GM12801 (cell line): ENCODE measurements at regions not wholly inside any gene's neighbourhood (a gene's known extent, or its start where the extent isn't known, plus 50 kb on each side); places are given as distances from the start of the nearest gene placed in this dataset.

ENCODE experiments used
- TF ChIP-seq, protein P1 (sequence below): IDR thresholded peaks from one replicate; pipeline ENCODE4 v1.5.1; 2011; ENCODE audit warnings: control low read depth; ENCODE audit not compliant: insufficient read length; ENCODE audit errors: extremely low read depth

DNA sequence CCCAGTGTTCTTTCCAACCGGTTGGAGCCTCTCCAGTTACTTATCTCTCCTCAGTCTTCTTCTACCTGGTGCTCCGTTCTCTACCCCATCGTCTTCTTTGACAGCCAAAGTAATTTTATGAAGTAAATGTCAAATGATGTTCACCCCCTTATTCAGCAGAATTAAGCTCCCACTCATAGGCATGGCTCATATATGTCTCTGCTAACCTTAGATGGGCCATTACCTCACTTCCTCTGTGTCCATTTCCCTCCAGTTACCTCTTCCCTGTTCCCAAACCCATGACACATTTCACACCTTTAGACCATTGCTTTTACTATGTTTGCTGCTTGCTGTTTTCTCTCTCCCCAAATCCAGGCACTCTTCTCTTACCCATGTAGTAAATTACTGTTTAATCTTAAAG lies 607.0 kb downstream of the RNF144A start:
- TF ChIP-seq, protein P1, sequence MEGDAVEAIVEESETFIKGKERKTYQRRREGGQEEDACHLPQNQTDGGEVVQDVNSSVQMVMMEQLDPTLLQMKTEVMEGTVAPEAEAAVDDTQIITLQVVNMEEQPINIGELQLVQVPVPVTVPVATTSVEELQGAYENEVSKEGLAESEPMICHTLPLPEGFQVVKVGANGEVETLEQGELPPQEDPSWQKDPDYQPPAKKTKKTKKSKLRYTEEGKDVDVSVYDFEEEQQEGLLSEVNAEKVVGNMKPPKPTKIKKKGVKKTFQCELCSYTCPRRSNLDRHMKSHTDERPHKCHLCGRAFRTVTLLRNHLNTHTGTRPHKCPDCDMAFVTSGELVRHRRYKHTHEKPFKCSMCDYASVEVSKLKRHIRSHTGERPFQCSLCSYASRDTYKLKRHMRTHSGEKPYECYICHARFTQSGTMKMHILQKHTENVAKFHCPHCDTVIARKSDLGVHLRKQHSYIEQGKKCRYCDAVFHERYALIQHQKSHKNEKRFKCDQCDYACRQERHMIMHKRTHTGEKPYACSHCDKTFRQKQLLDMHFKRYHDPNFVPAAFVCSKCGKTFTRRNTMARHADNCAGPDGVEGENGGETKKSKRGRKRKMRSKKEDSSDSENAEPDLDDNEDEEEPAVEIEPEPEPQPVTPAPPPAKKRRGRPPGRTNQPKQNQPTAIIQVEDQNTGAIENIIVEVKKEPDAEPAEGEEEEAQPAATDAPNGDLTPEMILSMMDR, result no peak

DNA sequence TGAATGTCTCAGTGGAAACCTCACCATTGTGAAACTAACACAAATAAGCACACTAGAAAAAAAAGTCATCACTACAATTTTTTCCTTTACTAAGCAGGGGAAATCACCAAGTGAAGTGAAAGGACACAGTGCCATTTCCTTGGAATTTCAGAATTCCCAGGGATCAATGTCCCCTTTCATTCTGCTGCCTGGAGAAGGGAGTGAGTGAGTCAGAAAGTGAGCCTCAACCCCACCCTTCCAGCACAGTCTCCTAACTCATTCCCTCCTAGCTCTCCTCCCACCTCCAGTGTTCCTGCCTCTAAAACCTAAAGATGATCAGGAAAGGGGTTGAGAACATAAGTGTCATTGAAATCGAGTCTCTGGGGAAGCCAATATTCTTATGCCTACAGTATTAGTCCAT lies 608.5 kb downstream of the RNF144A start:
- TF ChIP-seq, protein P1, result no peak

DNA sequence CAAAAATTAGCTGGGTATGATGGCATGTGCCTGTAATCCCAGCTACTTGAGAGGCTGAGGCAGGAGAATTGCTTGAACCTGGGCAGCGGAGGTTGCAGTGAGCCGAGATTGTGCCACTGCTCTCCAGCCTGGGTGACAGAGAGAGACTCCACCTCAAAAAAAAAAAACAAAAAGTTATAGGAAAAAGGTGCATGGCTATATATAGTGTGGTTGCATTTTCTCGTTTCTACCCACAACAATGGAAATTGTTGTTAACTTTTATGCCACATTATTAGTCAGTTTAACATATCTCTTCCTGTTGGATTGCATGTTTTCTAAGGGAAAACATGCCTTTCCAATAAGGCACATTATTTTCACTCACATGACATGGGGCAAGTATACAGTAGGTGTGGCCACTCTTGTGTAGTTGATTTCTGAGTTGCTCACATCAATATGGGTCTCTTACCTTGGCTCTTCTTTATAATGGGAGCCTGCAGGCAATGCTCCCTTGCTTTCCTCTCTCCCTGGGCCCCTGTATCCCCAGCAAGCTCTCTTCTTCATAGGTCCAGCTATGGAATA lies 610.0 kb downstream of the RNF144A start:
- TF ChIP-seq, protein P1, result no peak

GRCh38 chr2:7530001-7530400 lies 612.8 kb downstream of the RNF144A start:
- TF ChIP-seq, protein P1, result no peak

DNA sequence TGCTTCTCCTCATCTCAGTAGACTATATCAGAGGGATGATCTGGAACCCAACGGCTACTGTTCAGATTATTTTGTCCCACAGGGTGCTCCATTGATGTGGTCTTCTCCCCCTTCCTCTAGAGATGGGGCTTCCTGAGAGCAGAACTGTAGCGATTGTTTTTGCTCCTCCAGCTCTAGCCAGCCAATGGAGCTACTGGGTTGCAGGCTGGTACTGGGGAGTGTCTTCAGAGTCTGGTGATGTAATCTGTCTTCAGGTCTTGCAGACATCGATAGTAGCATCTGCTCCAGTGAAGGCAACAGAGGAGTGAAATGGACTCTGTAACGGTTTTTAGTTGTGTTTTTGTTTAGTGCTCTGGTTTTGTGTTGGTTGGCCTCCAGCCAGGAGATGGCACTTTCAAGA lies 621.9 kb downstream of the RNF144A start:
- TF ChIP-seq, protein P1, result no peak

DNA sequence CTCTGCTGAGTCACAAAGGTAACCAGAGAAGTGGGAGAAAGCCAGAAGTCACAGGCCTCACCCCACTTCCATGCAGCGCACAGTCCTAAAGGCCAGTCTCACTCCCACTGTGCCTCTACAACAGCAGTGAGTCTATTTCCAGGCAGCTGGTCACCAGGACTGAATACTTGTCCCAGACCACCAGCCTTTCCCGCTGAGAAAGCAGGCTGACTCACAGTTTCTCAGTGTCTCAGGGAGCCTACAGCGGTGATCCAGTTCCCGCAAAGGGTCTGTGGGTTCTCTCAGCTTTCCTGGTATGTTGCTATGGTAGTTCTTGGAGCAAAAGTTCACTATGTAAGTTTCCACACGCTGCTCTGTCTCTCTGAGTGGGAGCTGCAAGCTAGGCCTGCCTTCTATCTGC lies 622.5 kb downstream of the RNF144A start:
- TF ChIP-seq, protein P1, result no peak

DNA sequence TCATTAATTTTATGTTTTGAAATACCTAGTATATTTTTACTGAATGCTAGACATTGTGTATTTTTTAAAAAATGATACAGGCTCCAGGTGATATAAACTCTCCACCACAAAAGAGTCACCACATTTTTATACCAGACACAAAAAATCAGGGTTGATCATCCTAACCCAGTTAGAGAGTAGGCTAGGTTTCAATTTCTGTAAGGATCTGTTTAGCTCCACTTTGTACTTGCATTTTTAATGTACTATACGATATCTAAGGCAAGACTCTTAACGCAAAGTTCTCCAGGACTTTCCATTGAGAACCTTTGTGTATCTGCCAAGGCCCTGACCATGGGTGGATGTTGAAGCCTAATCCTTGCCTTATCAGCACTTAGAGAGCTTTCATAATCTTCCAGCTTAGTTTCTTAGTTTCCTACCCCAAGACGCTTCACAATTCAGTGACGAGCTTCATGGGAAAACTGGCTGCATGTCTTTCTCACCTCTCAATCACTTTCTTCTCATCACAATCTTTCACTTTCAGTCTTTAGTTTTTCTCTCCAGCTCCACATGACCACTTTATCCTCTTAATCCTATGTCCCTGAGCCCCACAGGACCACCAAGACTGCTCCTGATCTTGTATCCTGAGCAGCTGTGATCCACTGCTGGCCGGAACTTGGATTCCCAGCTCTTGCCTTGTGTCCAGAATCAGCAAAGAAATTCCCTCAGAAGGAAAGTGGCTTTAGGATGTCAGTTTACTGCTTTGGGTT lies 635.8 kb downstream of the RNF144A start:
- TF ChIP-seq, protein P1, result no peak
